GM10248 (cell line): ENCODE measurements at regions not wholly inside any gene's neighbourhood (a gene's known extent, or its start where the extent isn't known, plus 50 kb on each side); places are given as distances from the start of the nearest gene placed in this dataset.

Experiments used
- CTCF ChIA-PET: fragments of 300-600 bp; sonication (Branson Sonifier 250); formaldehyde crosslinking; extraction: SDS; loops from one replicate; lab custom pipeline; 2021; ENCODE audit warnings: antibody characterized with exemption; lab: Yijun Ruan, JAX
- POLR2A ChIA-PET: fragments of 350-650 bp; sonication (Branson Sonifier 250); formaldehyde crosslinking; extraction: SDS; loops from one replicate; lab custom pipeline; 2020; ENCODE audit warnings: antibody characterized with exemption; lab: Yijun Ruan, JAX
- DNase-seq: peaks from one replicate; pipeline ENCODE4 v3.0.0; 2012; ENCODE audit errors: extremely low spot score
- CTCF ChIP-seq: IDR thresholded peaks from 2 replicates; pipeline ENCODE4 v1.5.1; 2012; ENCODE audit warnings: mild to moderate bottlenecking, low read depth; ENCODE audit errors: extremely low read depth, missing control alignments, control extremely low read depth

DNA sequence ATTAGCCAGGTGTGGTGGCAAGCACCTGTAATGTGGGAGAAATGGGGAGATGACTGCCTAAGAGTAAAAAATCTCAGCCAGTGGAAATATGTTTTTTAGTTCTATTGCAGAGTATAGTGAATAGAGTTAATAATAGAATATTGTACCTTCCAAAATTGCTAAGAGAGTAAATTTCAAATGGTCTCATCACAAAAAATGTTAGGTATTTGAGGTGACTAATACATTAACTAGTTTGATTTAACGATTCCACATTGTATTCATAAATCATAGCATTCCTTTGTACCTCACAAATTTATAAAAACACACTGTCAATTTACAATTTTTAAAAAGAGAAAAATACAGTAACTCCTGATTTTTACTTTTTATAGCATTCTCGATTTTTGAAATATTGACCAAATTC, 681.5 kb upstream of the EPHA5 start:
- ChIA-PET CTCF (interaction anchor here (0.9 kb wide), 1 partner anchor 42 kb away, joined by 3 read pairs; no protein-coding TSS in a partner anchor), POLR2A (no interaction called here)
- no peak for DNase-seq
- TF ChIP-seq CTCF, result no peak

GRCh38 chr4:66340286-66340893, 670.1 kb upstream of the EPHA5 start:
- CTCF ChIA-PET, result no interaction called here
- no peak for DNase-seq
- POLR2A ChIA-PET, result no interaction called here
- no peak for TF ChIP-seq CTCF

GRCh38 chr4:66339007-66339406, 668.7 kb upstream of the EPHA5 start:
- ChIA-PET CTCF (interaction anchor here (1.3 kb wide), 1 partner anchor 9 kb away, joined by 3 read pairs; no protein-coding TSS in a partner anchor), POLR2A (no interaction called here)
- no peak for TF ChIP-seq CTCF
- no peak for DNase-seq

- no peak for DNase-seq
- no peak for TF ChIP-seq CTCF
- POLR2A ChIA-PET, result no interaction called here
- CTCF ChIA-PET, result interaction anchor here (1.0 kb wide), 1 partner anchor 12 kb away, joined by 3 read pairs; no protein-coding TSS in a partner anchor
Observed at GRCh38 chr4:66331761-66332160, 661.5 kb upstream of the EPHA5 start.

GRCh38 chr4:66330125-66330524, 659.8 kb upstream of the EPHA5 start:
- ChIA-PET POLR2A (no interaction called here), CTCF (interaction anchor here (1.2 kb wide), 1 partner anchor 8 kb away, joined by 3 read pairs; no protein-coding TSS in a partner anchor)
- no peak for TF ChIP-seq CTCF
- DNase-seq, result no peak

- ChIA-PET POLR2A (no interaction called here), CTCF (no interaction called here)
- DNase-seq, result no peak
- no peak for TF ChIP-seq CTCF
Observed at GRCh38 chr4:66328803-66329574, 658.7 kb upstream of the EPHA5 start.
